Esophagus muscularis mucosa (tissue), 4 donors: ENCODE measurements at regions not wholly inside any gene's neighbourhood (a gene's known extent, or its start where the extent isn't known, plus 50 kb on each side); places are given as distances from the start of the nearest gene placed in this dataset.

Experiments
- CTCF ChIP-seq, 3 experiments: fragments of 200-600 bp in 2 of 3; fragments of 450-650 bp in 1 of 3; sonication (generic) in 2 of 3; IDR thresholded peaks; one replicate each; pipeline ENCODE4 v1.5.1; 2017 to 2019; ENCODE audit warnings: antibody characterized with exemption in 3 of 3, mild to moderate bottlenecking in 2 of 3, moderate library complexity in 1 of 3
- EP300 ChIP-seq: sonication (generic); formaldehyde crosslinking; IDR thresholded peaks from one replicate; pipeline ENCODE4 v1.6.1; 2017; ENCODE audit warnings: antibody characterized with exemption
- POLR2A ChIP-seq: fragments of 450-650 bp; IDR thresholded peaks from one replicate; pipeline ENCODE4 v1.6.1; 2017; ENCODE audit warnings: antibody characterized with exemption, moderate library complexity, mild to moderate bottlenecking, low read depth
- POLR2AphosphoS5 ChIP-seq, 2 donors: sonication (generic); formaldehyde crosslinking; IDR thresholded peaks; one replicate each; pipeline ENCODE4 v1.6.1; 2017; ENCODE audit warnings: antibody characterized with exemption in 2 of 2

DNA sequence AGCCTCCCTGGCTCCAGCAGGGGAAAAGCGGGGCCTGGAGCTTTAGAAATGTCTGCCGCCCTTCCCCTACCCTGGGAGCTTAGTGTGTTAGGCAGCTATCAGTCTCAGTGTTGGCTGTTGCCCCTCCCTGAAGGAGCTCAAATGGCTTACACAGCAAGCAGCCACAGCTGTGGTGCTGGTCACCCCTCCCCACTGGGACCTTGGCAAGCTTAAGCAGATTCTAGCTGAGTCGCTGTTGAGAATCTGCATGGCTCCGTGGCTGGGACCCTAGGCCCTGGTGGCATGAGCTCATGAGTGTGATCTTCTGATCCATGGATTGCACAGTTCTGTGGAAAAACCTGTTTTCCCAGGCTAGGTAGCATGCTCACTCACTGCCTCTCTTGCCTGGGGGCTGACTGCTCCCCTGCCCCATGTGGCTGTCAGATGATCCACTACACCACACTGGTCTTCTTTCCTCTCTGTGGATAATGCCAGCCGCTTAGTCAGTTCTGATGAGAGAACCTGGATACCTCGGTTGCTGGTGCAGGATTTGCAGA lies 714.0 kb downstream of the MAFB start:
- TF ChIP-seq EP300 (no peak), CTCF (IDR thresholded peaks at IDR 0.05) (no peak), POLR2AphosphoS5 (IDR thresholded peaks at IDR 0.05) (no peak), POLR2A (no peak)
